Liver (tissue), 3 donors: ENCODE measurements at regions not wholly inside any gene's neighbourhood (a gene's known extent, or its start where the extent isn't known, plus 50 kb on each side); places are given as distances from the start of the nearest gene placed in this dataset.

Source experiments
- FOXA1 ChIP-seq: IDR thresholded peaks from 2 replicates; pipeline ENCODE4 v1.6.1; 2016; ENCODE audit warnings: antibody characterized with exemption
- GABPA ChIP-seq, 2 donors: IDR thresholded peaks in 1 of 2; conservative IDR thresholded peaks in 1 of 2; 2 replicates each; pipeline ENCODE4 v1.6.1; 2016; ENCODE audit warnings: antibody characterized with exemption in 2 of 2, mild to moderate bottlenecking in 1 of 2, moderate library complexity in 1 of 2
- JUND ChIP-seq, 2 donors: IDR thresholded peaks; 2 replicates each; pipeline ENCODE4 v1.6.1; 2016; ENCODE audit warnings: antibody characterized with exemption in 2 of 2
- RAD21 ChIP-seq, 2 donors: IDR thresholded peaks; 2 replicates each; pipeline ENCODE4 v1.6.1; 2016; ENCODE audit warnings: antibody characterized with exemption in 2 of 2, mild to moderate bottlenecking in 2 of 2
- RXRA ChIP-seq, 2 donors: IDR thresholded peaks; 2 replicates each; pipeline ENCODE4 v1.6.1; 2017 to 2018; ENCODE audit warnings: antibody characterized with exemption in 2 of 2, mild to moderate bottlenecking in 1 of 2
- SP1 ChIP-seq: IDR thresholded peaks from 2 replicates; pipeline ENCODE4 v1.6.1; 2018; ENCODE audit warnings: antibody characterized with exemption, mild to moderate bottlenecking
- TAF1 ChIP-seq: conservative IDR thresholded peaks from 2 replicates; pipeline ENCODE4 v1.6.1; 2016; ENCODE audit warnings: antibody characterized with exemption, mild to moderate bottlenecking
- YY1 ChIP-seq: IDR thresholded peaks from 2 replicates; pipeline ENCODE4 v1.6.1; 2016; ENCODE audit warnings: antibody characterized with exemption, mild to moderate bottlenecking
- TF ChIP-seq, protein P1 (sequence below): fragments of 150-350 bp; IDR thresholded peaks from 2 replicates; pipeline ENCODE4 v1.5.1; 2017; ENCODE audit warnings: improper control_type of control experiment, low read depth, low read length; ENCODE audit not compliant: missing input control
- TF ChIP-seq, protein P2 (sequence below): IDR thresholded peaks from 2 replicates; pipeline ENCODE4 v1.6.1; 2016; ENCODE audit warnings: antibody characterized with exemption, mild to moderate bottlenecking
- TF ChIP-seq, protein P3 (sequence below): IDR thresholded peaks from 2 replicates; pipeline ENCODE4 v1.6.1; 2016; ENCODE audit warnings: antibody characterized with exemption
- donor health status: healthy.
- donor health status: healthy.

DNA sequence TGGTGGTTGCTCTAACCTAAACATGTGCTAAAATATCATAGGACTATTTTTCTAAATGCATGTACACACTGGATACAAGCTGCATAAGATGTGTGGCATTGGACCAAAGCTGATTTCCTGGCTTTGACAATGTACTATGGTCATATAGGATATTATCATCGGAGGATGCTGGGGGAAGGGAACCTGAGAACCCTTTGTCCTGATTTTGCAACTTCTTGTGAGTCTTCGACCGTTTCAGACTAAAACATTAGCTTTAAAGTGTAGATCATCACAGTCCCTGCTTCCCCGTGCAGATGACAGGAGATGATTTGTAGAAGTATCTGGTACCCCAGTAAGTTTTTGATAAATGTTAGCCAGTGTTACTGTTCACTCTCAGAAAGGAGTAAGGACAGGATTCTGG lies 554.7 kb downstream of the MIAT start:
- TF ChIP-seq JUND (IDR thresholded peaks at IDR 0.05) (no peak), RXRA (IDR thresholded peaks at IDR 0.05) (no peak), GABPA (IDR thresholded peaks at IDR 0.05 in 1 of 2, conservative IDR thresholded peaks at IDR 0.05 in 1 of 2) (no peak), SP1 (no peak), RAD21 (IDR thresholded peaks at IDR 0.05) (no peak), YY1 (no peak), TAF1 (no peak), FOXA1 (no peak)
- TF ChIP-seq, protein P1, sequence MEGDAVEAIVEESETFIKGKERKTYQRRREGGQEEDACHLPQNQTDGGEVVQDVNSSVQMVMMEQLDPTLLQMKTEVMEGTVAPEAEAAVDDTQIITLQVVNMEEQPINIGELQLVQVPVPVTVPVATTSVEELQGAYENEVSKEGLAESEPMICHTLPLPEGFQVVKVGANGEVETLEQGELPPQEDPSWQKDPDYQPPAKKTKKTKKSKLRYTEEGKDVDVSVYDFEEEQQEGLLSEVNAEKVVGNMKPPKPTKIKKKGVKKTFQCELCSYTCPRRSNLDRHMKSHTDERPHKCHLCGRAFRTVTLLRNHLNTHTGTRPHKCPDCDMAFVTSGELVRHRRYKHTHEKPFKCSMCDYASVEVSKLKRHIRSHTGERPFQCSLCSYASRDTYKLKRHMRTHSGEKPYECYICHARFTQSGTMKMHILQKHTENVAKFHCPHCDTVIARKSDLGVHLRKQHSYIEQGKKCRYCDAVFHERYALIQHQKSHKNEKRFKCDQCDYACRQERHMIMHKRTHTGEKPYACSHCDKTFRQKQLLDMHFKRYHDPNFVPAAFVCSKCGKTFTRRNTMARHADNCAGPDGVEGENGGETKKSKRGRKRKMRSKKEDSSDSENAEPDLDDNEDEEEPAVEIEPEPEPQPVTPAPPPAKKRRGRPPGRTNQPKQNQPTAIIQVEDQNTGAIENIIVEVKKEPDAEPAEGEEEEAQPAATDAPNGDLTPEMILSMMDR = no peak
- TF ChIP-seq, protein P2, sequence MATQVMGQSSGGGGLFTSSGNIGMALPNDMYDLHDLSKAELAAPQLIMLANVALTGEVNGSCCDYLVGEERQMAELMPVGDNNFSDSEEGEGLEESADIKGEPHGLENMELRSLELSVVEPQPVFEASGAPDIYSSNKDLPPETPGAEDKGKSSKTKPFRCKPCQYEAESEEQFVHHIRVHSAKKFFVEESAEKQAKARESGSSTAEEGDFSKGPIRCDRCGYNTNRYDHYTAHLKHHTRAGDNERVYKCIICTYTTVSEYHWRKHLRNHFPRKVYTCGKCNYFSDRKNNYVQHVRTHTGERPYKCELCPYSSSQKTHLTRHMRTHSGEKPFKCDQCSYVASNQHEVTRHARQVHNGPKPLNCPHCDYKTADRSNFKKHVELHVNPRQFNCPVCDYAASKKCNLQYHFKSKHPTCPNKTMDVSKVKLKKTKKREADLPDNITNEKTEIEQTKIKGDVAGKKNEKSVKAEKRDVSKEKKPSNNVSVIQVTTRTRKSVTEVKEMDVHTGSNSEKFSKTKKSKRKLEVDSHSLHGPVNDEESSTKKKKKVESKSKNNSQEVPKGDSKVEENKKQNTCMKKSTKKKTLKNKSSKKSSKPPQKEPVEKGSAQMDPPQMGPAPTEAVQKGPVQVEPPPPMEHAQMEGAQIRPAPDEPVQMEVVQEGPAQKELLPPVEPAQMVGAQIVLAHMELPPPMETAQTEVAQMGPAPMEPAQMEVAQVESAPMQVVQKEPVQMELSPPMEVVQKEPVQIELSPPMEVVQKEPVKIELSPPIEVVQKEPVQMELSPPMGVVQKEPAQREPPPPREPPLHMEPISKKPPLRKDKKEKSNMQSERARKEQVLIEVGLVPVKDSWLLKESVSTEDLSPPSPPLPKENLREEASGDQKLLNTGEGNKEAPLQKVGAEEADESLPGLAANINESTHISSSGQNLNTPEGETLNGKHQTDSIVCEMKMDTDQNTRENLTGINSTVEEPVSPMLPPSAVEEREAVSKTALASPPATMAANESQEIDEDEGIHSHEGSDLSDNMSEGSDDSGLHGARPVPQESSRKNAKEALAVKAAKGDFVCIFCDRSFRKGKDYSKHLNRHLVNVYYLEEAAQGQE = no peak
- TF ChIP-seq, protein P3, sequence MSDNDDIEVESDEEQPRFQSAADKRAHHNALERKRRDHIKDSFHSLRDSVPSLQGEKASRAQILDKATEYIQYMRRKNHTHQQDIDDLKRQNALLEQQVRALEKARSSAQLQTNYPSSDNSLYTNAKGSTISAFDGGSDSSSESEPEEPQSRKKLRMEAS = no peak
